CD4-positive, alpha-beta T cell (primary cell): ENCODE measurements at regions not wholly inside any gene's neighbourhood (a gene's known extent, or its start where the extent isn't known, plus 50 kb on each side); places are given as distances from the start of the nearest gene placed in this dataset.

ENCODE experiments used
- ATAC-seq: fragments of 200-7000 bp; cut with Tn5 transposase; one replicate; pipeline ENCODE4 v1.10.0; 2022; ENCODE audit warnings: mild to moderate bottlenecking; ENCODE audit not compliant: poor library complexity
- CTCF ChIA-PET: fragments of 350-600 bp; sonication (Branson Sonifier 250); formaldehyde crosslinking; loops from one replicate; lab custom pipeline; 2021; ENCODE audit warnings: antibody characterized with exemption, inconsistent platforms; lab: Charles Lee
- POLR2A ChIA-PET: fragments of 350-600 bp; sonication (Branson Sonifier 250); formaldehyde crosslinking; loops from one replicate; lab custom pipeline; 2021; ENCODE audit warnings: antibody characterized with exemption, inconsistent platforms; lab: Charles Lee
- DNase-seq, 14 experiments: peaks; one replicate each; pipeline ENCODE4 v3.0.0-alpha.2; 2013 to 2020; ENCODE audit warnings: mixed read lengths in 2 of 14
- H3K27ac ChIP-seq, 2 donors: one replicate each; pipeline versions ENCODE4 v1.5.1 to v1.7.0; 2013; ENCODE audit warnings: low read length in 2 of 2, low read depth in 1 of 2, mild to moderate bottlenecking in 1 of 2
- H3K27me3 ChIP-seq, 2 experiments: 1 replicate in 1 of 2; 2 replicates in 1 of 2; pipeline versions ENCODE4 v1.6.1 to v1.7.0; 2013; ENCODE audit warnings: low read length in 2 of 2, control low read depth in 1 of 2, mild to moderate bottlenecking in 1 of 2, moderate library complexity in 1 of 2; ENCODE audit not compliant: insufficient read depth in 2 of 2, control insufficient read depth in 1 of 2
- H3K36me3 ChIP-seq: one replicate; pipeline ENCODE4 v1.6.1; 2013; ENCODE audit warnings: low read length, control low read depth; ENCODE audit not compliant: insufficient read depth
- H3K4me1 ChIP-seq: one replicate; pipeline ENCODE4 v1.6.1; 2013; ENCODE audit warnings: low read length, control low read depth; ENCODE audit not compliant: insufficient read depth
- H3K4me3 ChIP-seq: one replicate; pipeline ENCODE4 v1.5.1; 2013; ENCODE audit warnings: mild to moderate bottlenecking, low read length, moderate library complexity
- H3K9me3 ChIP-seq, 2 experiments: 1 replicate in 1 of 2; 2 replicates in 1 of 2; pipeline versions ENCODE4 v1.6.1 to v1.7.0; 2013; ENCODE audit warnings: low read length in 2 of 2, mild to moderate bottlenecking in 2 of 2, control low read depth in 1 of 2, moderate library complexity in 1 of 2; ENCODE audit not compliant: control insufficient read depth in 1 of 2, insufficient read depth in 1 of 2
- H3K27ac Mint-ChIP-seq: one replicate; pipeline ENCODE4 v1.8.0; 2020; ENCODE audit warnings: mixed read lengths
- H3K27me3 Mint-ChIP-seq: one replicate; pipeline ENCODE4 v1.8.0; 2021; ENCODE audit warnings: mixed read lengths
- H3K36me3 Mint-ChIP-seq: one replicate; pipeline ENCODE4 v1.8.0; 2021; ENCODE audit warnings: low read depth, mixed read lengths
- H3K4me1 Mint-ChIP-seq: one replicate; pipeline ENCODE4 v1.8.0; 2021; ENCODE audit warnings: low read depth, mixed read lengths
- H3K4me3 Mint-ChIP-seq: one replicate; pipeline ENCODE4 v1.8.0; 2020; ENCODE audit warnings: mild to moderate bottlenecking, mixed read lengths
- H3K9me3 Mint-ChIP-seq: one replicate; pipeline ENCODE4 v1.8.0; 2020; ENCODE audit warnings: mixed read lengths
- intact Hi-C, 2 experiments: fragments of 100-400 bp; cut with DNase I in 1 of 2; cut with micrococcal nuclease in 1 of 2; formaldehyde crosslinking; loops; one replicate each; pipeline versions ENCODE4 v1.15.1 to v1.9.0; 2023 to 2025; cut with DNase I, micrococcal nuclease
- TF ChIP-seq, protein P1 (sequence below): fragments of 200-600 bp; IDR thresholded peaks from one replicate; pipeline ENCODE4 v1.8.0; 2022; ENCODE audit warnings: antibody characterized with exemption, mild to moderate bottlenecking

DNA sequence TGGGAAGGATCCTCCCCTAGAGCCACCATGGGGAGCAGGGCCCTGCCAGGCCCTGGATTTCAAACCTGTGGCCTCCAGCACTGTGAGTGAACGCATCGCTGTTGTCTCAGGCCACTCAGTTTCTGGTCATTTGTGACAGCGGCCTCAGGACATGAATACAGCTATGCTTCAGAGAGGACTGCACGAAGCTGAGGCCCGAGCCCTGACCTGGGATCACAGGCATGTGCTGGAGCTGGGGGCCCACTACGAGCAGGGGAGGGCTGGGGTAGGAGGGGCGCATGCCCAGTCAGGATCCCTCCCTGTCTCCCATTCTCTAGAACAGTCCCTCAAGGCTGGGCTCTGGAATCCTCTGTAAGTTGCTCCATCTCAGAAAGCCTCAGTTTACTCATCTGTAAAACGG, 242.1 kb downstream of the CTTN start:
- Histone ChIP-seq H3K36me3 (no peaks in the 10 kb centered on the region), H3K27me3 (peaks cover 2 to 13% of the 10 kb centered on the region in 2 experiments), H3K27ac (no peak overlapping the region), H3K4me3 (no peak overlapping the region), H3K9me3 (peaks cover 0 to 13% of the 10 kb centered on the region in 2 experiments), H3K4me1 (no peaks in the 10 kb centered on the region)
- no peak for ATAC-seq
- TF ChIP-seq, protein P1, sequence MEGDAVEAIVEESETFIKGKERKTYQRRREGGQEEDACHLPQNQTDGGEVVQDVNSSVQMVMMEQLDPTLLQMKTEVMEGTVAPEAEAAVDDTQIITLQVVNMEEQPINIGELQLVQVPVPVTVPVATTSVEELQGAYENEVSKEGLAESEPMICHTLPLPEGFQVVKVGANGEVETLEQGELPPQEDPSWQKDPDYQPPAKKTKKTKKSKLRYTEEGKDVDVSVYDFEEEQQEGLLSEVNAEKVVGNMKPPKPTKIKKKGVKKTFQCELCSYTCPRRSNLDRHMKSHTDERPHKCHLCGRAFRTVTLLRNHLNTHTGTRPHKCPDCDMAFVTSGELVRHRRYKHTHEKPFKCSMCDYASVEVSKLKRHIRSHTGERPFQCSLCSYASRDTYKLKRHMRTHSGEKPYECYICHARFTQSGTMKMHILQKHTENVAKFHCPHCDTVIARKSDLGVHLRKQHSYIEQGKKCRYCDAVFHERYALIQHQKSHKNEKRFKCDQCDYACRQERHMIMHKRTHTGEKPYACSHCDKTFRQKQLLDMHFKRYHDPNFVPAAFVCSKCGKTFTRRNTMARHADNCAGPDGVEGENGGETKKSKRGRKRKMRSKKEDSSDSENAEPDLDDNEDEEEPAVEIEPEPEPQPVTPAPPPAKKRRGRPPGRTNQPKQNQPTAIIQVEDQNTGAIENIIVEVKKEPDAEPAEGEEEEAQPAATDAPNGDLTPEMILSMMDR, result no peak
- Mint-ChIP-seq H3K4me1 (no peaks in the 10 kb centered on the region), H3K4me3 (no peak overlapping the region), H3K27me3 (peaks cover 27% of the 10 kb centered on the region), H3K36me3 (no peaks in the 10 kb centered on the region), H3K9me3 (no peaks in the 10 kb centered on the region), H3K27ac (no peak overlapping the region)
- CTCF ChIA-PET, result no interaction called here
- POLR2A ChIA-PET, result no interaction called here
- intact Hi-C loops, result no loop called here
- DNase-seq, result no peak

DNA sequence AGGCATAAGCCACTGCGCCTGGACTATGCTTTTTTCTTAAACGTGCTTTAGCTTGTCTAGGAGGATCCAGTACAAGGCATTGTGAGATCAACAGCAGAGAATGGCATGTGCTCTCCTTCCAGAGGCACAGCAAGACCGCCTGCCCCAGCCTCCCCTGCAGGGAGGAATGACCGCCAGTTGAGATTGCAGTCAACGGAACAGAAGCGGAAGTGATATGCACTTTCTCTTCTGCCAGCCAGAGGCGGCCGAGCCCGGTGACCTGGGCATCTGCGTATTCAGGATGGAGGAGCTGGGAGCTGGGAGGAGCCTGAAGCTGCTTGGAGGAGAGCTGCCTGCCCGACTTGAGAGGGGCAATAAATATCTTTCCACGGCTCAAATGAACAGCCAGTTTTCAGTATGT, 243.0 kb downstream of the CTTN start:
- H3K4me1 ChIP-seq, result no peaks in the 10 kb centered on the region
- H3K27me3 Mint-ChIP-seq, result peaks cover 32% of the 10 kb centered on the region
- no peaks in the 10 kb centered on the region for H3K36me3 ChIP-seq
- intact Hi-C loops, result no loop called here
- H3K27ac Mint-ChIP-seq, result no peak overlapping the region
- TF ChIP-seq, protein P1, result no peak
- CTCF ChIA-PET, result no interaction called here
- peaks cover 2 to 13% of the 10 kb centered on the region in 2 experiments for H3K27me3 ChIP-seq
- H3K36me3 Mint-ChIP-seq, result no peaks in the 10 kb centered on the region
- H3K4me3 Mint-ChIP-seq, result no peak overlapping the region
- H3K4me3 ChIP-seq, result no peak overlapping the region
- no peaks in the 10 kb centered on the region for H3K9me3 Mint-ChIP-seq
- ATAC-seq, result no peak
- H3K27ac ChIP-seq, result no peak overlapping the region
- POLR2A ChIA-PET, result no interaction called here
- no peaks in the 10 kb centered on the region for H3K4me1 Mint-ChIP-seq
- DNase-seq, result no peak
- H3K9me3 ChIP-seq, result peaks cover 0 to 8% of the 10 kb centered on the region in 2 experiments

DNA sequence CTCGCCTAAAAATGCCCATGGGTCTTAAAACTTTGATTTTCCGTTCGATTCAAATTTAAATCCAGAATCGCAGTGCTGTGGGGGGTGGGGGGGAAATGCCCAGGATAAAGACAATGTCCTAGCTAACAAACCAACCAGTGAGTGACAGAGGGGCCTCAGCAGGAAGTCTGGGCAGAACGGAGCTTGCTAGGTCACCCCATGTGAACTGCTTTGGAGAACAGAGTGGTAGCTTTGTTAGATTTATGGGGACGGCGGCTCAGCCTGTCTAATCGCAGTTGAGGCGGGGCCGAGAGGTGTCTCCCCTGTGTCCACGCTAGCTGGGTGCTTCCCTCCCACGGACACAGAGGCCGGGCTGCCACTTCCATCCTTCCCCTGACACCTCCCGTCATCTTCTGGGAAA, 243.9 kb downstream of the CTTN start:
- intact Hi-C loops, result no loop called here
- Histone ChIP-seq H3K36me3 (no peaks in the 10 kb centered on the region), H3K4me3 (no peak overlapping the region), H3K27me3 (peaks cover 2 to 13% of the 10 kb centered on the region in 2 experiments), H3K9me3 (peaks cover 0 to 5% of the 10 kb centered on the region in 2 experiments), H3K4me1 (no peaks in the 10 kb centered on the region), H3K27ac (no peak overlapping the region)
- ChIA-PET POLR2A (no interaction called here), CTCF (no interaction called here)
- Mint-ChIP-seq H3K4me1 (no peaks in the 10 kb centered on the region), H3K27me3 (peaks cover 37% of the 10 kb centered on the region), H3K36me3 (no peaks in the 10 kb centered on the region), H3K4me3 (no peak overlapping the region), H3K9me3 (no peaks in the 10 kb centered on the region), H3K27ac (no peak overlapping the region)
- ATAC-seq (no peak), DNase-seq (no peak)
- TF ChIP-seq, protein P1, result no peak
